Parathyroid adenoma (tissue), 2 donors: ENCODE measurements at regions not wholly inside any gene's neighbourhood (a gene's known extent, or its start where the extent isn't known, plus 50 kb on each side); places are given as distances from the start of the nearest gene placed in this dataset.

ENCODE experiments used
- H2AFZ ChIP-seq: fragments of 300-600 bp; sonication (generic); one replicate; pipeline ENCODE4 v1.7.0; 2017; ENCODE audit warnings: antibody characterized with exemption, mild to moderate bottlenecking
- H3K27ac ChIP-seq: fragments of 300-600 bp; sonication (generic); one replicate; pipeline ENCODE4 v1.7.0; 2017
- H3K27me3 ChIP-seq: fragments of 300-600 bp; sonication (generic); one replicate; pipeline ENCODE4 v1.7.0; 2017; ENCODE audit warnings: low read length; ENCODE audit not compliant: control insufficient read depth, insufficient read depth
- H3K36me3 ChIP-seq: fragments of 300-600 bp; sonication (generic); one replicate; pipeline ENCODE4 v1.7.0; 2017; ENCODE audit warnings: low read length; ENCODE audit not compliant: control insufficient read depth, insufficient read depth
- H3K4me1 ChIP-seq: fragments of 300-600 bp; sonication (generic); one replicate; pipeline ENCODE4 v1.7.0; 2017; ENCODE audit warnings: control low read depth
- H3K4me2 ChIP-seq: fragments of 300-600 bp; sonication (generic); one replicate; pipeline ENCODE4 v1.7.0; 2017; ENCODE audit warnings: low read length
- H3K4me3 ChIP-seq: fragments of 300-600 bp; sonication (generic); one replicate; pipeline ENCODE4 v1.7.0; 2017; ENCODE audit warnings: low read depth, low read length
- H3K79me2 ChIP-seq: fragments of 300-600 bp; sonication (generic); one replicate; pipeline ENCODE4 v1.7.0; 2017; ENCODE audit warnings: control low read depth
- H3K9ac ChIP-seq: fragments of 300-600 bp; sonication (generic); one replicate; pipeline ENCODE4 v1.7.0; 2017; ENCODE audit warnings: mild to moderate bottlenecking
- H3K9me3 ChIP-seq: fragments of 300-600 bp; sonication (generic); one replicate; pipeline ENCODE4 v1.7.0; 2017; ENCODE audit warnings: low read length; ENCODE audit not compliant: control insufficient read depth
- CTCF ChIP-seq: fragments of 300-600 bp; sonication (generic); IDR thresholded peaks from one replicate; pipeline ENCODE4 v1.7.0; 2017; ENCODE audit warnings: antibody characterized with exemption, mild to moderate bottlenecking
- donor health status: primary hyperparathyroidism.

DNA sequence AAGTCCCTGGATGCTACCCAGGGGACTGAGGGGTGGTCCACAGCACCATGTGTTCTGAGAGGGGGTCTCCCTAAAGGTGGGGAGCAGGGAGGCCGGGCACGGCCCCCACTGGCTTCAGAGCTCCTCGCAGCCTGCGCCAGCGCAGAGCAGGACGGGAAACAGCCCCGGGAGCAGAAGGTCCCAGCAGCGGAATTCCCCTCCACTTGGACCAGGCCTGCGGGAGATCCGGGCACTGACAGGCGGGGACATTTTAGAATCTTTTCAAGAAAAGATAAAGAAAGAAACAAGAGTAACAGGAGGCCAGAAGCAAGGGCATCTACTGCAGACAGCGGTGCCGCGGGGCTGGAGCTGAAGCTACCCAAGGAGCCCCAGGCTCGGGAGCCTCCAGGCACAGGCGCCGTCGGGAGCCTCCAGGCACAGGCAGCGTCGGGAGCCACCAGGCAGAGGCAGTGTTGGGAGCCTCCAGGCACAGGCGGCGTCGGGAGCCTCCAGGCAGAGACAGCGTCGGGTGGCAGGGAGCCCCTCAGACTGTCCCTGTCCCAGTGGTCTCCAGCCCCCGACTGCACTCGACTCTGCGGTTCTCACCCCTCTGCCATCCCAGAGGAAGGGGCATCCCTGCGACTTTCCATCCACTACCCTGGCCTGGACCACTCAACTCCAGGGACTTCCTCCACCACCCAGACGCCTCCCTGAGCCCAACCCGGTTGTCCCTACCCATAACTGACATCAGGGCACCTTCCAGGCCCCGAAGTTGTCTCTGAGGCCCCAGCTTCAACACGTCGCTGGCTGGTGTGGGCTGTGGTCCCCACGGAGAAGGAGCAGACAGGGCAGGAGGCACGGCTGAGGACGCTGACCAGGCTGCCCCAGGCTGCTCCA, 211.1 kb downstream of the BRD1 start:
- no peak overlapping the region for H3K4me2 ChIP-seq
- H3K27me3 ChIP-seq, result no peaks in the 10 kb centered on the region
- H3K4me1 ChIP-seq, result no peaks in the 10 kb centered on the region
- H3K4me3 ChIP-seq, result no peak overlapping the region
- H3K9ac ChIP-seq, result no peak overlapping the region
- TF ChIP-seq CTCF, result no peak
- H3K79me2 ChIP-seq, result no peaks in the 10 kb centered on the region
- no peaks in the 10 kb centered on the region for H3K36me3 ChIP-seq
- H3K9me3 ChIP-seq, result no peaks in the 10 kb centered on the region
- H2AFZ ChIP-seq, result no peak overlapping the region
- H3K27ac ChIP-seq, result no peak overlapping the region

GRCh38 chr22:49614966-49615965, 212.4 kb downstream of the BRD1 start:
- no peaks in the 10 kb centered on the region for H3K36me3 ChIP-seq
- no peak overlapping the region for H3K27ac ChIP-seq
- TF ChIP-seq CTCF, result no peak
- H3K4me1 ChIP-seq, result no peaks in the 10 kb centered on the region
- H3K4me3 ChIP-seq, result no peak overlapping the region
- H3K9ac ChIP-seq, result no peak overlapping the region
- no peak overlapping the region for H2AFZ ChIP-seq
- no peaks in the 10 kb centered on the region for H3K27me3 ChIP-seq
- no peaks in the 10 kb centered on the region for H3K79me2 ChIP-seq
- H3K4me2 ChIP-seq, result no peak overlapping the region
- no peaks in the 10 kb centered on the region for H3K9me3 ChIP-seq

DNA sequence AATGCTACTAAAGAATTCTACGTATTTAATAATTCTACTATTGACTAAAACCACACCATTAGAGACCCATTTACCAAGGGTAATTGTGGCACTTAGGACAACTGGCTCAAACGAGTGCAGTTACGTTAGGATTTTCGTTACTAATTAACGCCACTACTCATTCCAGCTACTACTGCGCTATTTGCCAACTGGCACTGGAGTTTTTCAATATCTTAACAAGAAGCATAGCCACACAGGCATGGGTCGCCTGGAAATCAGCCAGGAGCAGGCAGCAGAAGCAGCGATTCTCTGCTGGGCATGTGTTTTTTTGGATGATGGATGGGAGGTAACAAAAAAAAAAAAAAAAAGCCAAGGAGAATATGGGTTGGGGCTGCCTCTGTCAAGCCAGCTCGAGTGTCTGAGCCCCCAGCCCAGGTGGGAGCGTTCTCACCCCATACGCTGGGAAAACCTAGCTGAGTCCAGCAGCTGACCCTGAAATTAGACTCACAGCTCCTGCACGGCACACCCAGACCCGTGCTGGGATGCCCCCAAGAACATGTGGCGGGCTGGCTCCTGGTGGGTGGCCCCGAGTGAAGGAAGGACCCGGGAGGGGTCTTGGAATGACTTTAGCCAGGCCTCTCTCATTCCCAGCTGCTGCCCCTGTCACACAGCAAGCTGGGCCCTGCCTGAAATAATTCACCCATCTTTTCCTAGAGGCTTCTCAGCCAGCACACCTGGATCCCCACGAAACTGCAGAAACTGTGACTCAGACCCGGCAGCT, 214.0 kb downstream of the BRD1 start:
- TF ChIP-seq CTCF, result no peak
- H3K9me3 ChIP-seq, result no peaks in the 10 kb centered on the region
- H3K4me3 ChIP-seq, result no peak overlapping the region
- no peaks in the 10 kb centered on the region for H3K79me2 ChIP-seq
- no peak overlapping the region for H3K9ac ChIP-seq
- no peaks in the 10 kb centered on the region for H3K4me1 ChIP-seq
- H3K36me3 ChIP-seq, result no peaks in the 10 kb centered on the region
- no peak overlapping the region for H2AFZ ChIP-seq
- H3K4me2 ChIP-seq, result no peak overlapping the region
- no peak overlapping the region for H3K27ac ChIP-seq
- H3K27me3 ChIP-seq, result no peaks in the 10 kb centered on the region

- Histone ChIP-seq H3K9ac (no peak overlapping the region), H3K4me2 (no peak overlapping the region), H3K79me2 (no peaks in the 10 kb centered on the region), H3K36me3 (no peaks in the 10 kb centered on the region), H3K4me3 (no peak overlapping the region), H2AFZ (no peak overlapping the region), H3K27ac (no peak overlapping the region), H3K9me3 (no peaks in the 10 kb centered on the region), H3K27me3 (no peaks in the 10 kb centered on the region), H3K4me1 (no peaks in the 10 kb centered on the region)
- no peak for TF ChIP-seq CTCF
These were observed 214.6 kb downstream of the BRD1 start for GRCh38 chr22:49613108-49613507.
